Ovary (tissue), 3 donors: ENCODE measurements at regions not wholly inside any gene's neighbourhood (a gene's known extent, or its start where the extent isn't known, plus 50 kb on each side); places are given as distances from the start of the nearest gene placed in this dataset.

Experiments used
- CTCF ChIP-seq, 3 donors: fragments of 450-650 bp in 2 of 3; fragments of 200-600 bp in 1 of 3; IDR thresholded peaks; one replicate each; pipeline versions ENCODE4 v1.5.1 to v1.8.0; 2016 to 2022; ENCODE audit warnings: antibody characterized with exemption in 3 of 3, mild to moderate bottlenecking in 1 of 3
- EP300 ChIP-seq: sonication (generic); formaldehyde crosslinking; IDR thresholded peaks from one replicate; pipeline ENCODE4 v1.6.1; 2017; ENCODE audit warnings: antibody characterized with exemption
- POLR2A ChIP-seq: fragments of 450-650 bp; IDR thresholded peaks from one replicate; pipeline ENCODE4 v1.6.1; 2017; ENCODE audit warnings: antibody characterized with exemption, mild to moderate bottlenecking, moderate library complexity
- donor health status: DM: no; HTN: no; CAD: no.

DNA sequence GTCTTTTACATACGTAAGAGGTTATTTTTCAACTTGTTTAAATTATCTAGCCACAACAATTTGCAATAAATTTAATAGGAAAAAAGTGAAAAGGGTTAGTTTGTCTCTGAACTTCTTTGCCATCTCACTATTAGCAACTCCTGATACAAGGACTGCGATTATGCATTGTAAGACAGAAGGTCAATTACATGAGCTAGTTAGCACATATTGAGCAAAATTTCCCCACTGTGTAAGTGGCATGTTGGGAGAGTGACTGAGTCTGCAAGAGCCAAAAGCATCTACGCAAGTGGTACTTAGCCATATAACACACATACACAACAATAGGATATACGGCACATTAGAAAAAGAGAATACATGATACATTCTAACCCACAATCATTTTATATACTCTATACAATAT, 927.2 kb downstream of the STPG2 start:
- TF ChIP-seq CTCF (IDR thresholded peaks at IDR 0.05) (no peak), EP300 (no peak), POLR2A (no peak)
